ENCODE measurements at regions not wholly inside any gene's neighbourhood (a gene's known extent, or its start where the extent isn't known, plus 50 kb on each side); places are given as distances from the start of the nearest gene placed in this dataset.

DNA sequence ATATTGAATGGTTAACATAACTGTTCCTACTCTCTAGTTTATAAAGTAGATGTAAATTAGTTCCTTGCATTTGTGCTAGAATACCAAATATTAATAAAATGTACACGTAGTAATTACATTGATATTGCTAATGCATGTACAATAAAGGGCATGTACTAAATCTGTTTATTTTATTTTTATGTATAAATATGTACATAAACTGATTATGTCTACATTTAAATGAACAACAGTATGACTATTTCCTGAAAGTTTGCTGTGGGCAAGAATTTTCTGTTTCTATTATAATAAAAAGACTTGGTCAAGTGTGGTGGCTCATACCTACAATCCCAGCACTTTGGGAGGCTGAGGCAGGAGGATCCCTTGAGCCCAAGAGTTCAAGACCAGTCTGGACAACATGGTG, 257.2 kb upstream of the FOXN3 start:
- H3K27me3 Mint-ChIP-seq (ENCODE audit: insufficient read depth, unreplicated experiment), result no peaks in the 10 kb centered on the region
- no peaks in the 10 kb centered on the region for H3K9me3 Mint-ChIP-seq (ENCODE audit: unreplicated experiment)
- no peak overlapping the region for H3K4me3 Mint-ChIP-seq (ENCODE audit: unreplicated experiment)
- no peaks in the 10 kb centered on the region for H3K36me3 Mint-ChIP-seq (ENCODE audit: insufficient read depth, unreplicated experiment)
- BruUV-seq (replicated peaks), result no TSS peak
- ChIA-PET POLR2A (interaction anchor here (0.6 kb wide), 1 partner anchor 22 kb away, joined by 3 read pairs; no protein-coding TSS in a partner anchor), CTCF (no interaction called here)
- DNase-seq (ENCODE audit: unreplicated experiment), result no peak
- TF ChIP-seq, protein P1, sequence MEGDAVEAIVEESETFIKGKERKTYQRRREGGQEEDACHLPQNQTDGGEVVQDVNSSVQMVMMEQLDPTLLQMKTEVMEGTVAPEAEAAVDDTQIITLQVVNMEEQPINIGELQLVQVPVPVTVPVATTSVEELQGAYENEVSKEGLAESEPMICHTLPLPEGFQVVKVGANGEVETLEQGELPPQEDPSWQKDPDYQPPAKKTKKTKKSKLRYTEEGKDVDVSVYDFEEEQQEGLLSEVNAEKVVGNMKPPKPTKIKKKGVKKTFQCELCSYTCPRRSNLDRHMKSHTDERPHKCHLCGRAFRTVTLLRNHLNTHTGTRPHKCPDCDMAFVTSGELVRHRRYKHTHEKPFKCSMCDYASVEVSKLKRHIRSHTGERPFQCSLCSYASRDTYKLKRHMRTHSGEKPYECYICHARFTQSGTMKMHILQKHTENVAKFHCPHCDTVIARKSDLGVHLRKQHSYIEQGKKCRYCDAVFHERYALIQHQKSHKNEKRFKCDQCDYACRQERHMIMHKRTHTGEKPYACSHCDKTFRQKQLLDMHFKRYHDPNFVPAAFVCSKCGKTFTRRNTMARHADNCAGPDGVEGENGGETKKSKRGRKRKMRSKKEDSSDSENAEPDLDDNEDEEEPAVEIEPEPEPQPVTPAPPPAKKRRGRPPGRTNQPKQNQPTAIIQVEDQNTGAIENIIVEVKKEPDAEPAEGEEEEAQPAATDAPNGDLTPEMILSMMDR (IDR thresholded peaks at IDR 0.05; ENCODE audit: unreplicated experiment), result no peak
- intact Hi-C loops (cut with micrococcal nuclease), result no loop called here
- no peak overlapping the region for H3K27ac Mint-ChIP-seq (ENCODE audit: low read depth, unreplicated experiment)
- H3K4me1 Mint-ChIP-seq (ENCODE audit: insufficient read depth, unreplicated experiment), result peaks cover 5% of the 10 kb centered on the region

DNA sequence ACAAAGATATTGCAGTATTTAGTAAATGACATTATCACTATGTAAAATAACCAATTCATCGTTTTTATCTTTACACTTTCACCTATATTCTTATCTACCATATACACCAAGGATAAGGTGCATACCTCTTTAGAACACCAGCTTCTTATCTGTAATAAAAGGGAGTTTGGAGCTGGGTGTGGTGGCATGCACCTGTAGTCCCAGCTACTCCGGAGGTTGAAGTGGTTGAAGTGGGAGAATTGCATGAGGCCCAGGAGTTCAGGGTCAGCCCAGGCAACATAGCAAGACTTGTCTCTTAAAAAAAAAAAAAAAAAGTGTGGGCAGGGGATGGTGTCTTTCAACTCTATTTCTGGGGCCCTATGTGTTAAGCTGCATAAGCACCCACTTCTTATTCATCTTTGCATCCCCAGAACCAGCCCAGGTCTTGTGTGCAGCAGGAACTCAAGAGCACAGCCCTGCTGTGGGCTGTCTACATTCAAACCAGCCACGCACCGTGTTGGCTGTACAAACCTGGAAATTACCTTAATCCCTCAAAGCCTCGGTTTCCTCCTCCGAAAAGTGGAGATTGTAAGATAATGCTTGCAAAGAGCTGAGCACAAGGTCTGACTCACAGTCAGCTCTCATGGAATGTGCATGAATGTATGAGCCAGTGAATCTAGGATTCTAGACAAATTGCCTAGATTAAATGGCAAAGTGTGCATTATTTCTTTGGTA, 256.6 kb upstream of the FOXN3 start:
- Mint-ChIP-seq H3K4me3 (ENCODE audit: unreplicated experiment) (no peak overlapping the region), H3K4me1 (ENCODE audit: insufficient read depth, unreplicated experiment) (peaks cover 5% of the 10 kb centered on the region), H3K27ac (ENCODE audit: low read depth, unreplicated experiment) (no peak overlapping the region), H3K9me3 (ENCODE audit: unreplicated experiment) (no peaks in the 10 kb centered on the region), H3K36me3 (ENCODE audit: insufficient read depth, unreplicated experiment) (no peaks in the 10 kb centered on the region), H3K27me3 (ENCODE audit: insufficient read depth, unreplicated experiment) (no peaks in the 10 kb centered on the region)
- CTCF ChIA-PET, result interaction anchor here (0.6 to 0.7 kb wide), 2 partner anchors 26 to 258 kb away, joined by 3 read pairs; no protein-coding TSS in a partner anchor
- no TSS peak for BruUV-seq (replicated peaks)
- DNase-seq (ENCODE audit: unreplicated experiment), result peak; percentile 5
- POLR2A ChIA-PET, result interaction anchor here (0.6 to 0.7 kb wide), 2 partner anchors 18 to 21 kb away, joined by 3 read pairs; no protein-coding TSS in a partner anchor
- TF ChIP-seq, protein P1 (IDR thresholded peaks at IDR 0.05; ENCODE audit: unreplicated experiment), result no peak
- intact Hi-C loops (cut with micrococcal nuclease), result no loop called here

DNA sequence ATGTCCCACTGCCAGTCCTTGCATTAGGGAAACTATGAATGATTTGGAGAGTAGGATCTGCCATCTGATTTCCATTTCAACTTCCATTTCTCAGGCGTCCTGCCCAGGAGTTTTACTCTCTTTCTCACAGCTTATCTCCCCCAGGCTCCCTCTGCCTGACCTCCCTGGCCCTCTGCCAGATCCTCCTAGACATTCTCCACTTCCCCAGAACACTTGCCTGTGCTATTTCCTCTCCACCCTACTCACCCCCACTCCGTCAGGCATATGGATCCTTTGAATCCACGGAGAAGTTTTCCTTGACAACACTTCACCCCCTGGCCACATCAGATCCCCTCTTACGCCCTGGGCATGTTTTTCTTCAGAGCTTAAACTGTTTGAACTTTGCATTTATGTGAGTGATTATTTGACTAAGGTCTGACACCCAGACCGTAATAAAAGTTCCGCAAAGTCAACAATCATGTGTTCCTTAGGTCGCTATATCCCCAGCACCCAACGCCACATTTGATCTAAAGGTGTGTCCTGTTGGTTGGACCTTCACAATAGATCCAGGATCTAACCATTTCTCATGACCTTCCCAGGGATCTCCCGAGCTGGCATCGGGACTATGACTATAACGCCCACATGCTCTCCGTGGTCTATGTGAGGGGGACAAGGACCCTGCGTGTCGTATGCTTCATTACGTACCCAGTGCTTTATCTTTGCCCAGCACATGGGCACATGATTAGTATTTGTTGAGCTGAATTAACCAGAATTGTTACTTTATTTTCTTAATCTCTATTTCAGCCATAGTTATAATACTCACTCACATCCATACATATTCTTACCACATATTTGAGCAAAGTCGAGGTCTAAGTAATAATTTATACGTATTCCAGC, 255.8 kb upstream of the FOXN3 start:
- no TSS peak for BruUV-seq (replicated peaks)
- POLR2A ChIA-PET, result interaction anchor here (0.7 kb wide), 1 partner anchor 19 kb away, joined by 3 read pairs; no protein-coding TSS in a partner anchor
- Mint-ChIP-seq H3K9me3 (ENCODE audit: unreplicated experiment) (no peaks in the 10 kb centered on the region), H3K4me1 (ENCODE audit: insufficient read depth, unreplicated experiment) (peaks cover 5% of the 10 kb centered on the region), H3K27me3 (ENCODE audit: insufficient read depth, unreplicated experiment) (no peaks in the 10 kb centered on the region), H3K4me3 (ENCODE audit: unreplicated experiment) (no peak overlapping the region), H3K27ac (ENCODE audit: low read depth, unreplicated experiment) (no peak overlapping the region), H3K36me3 (ENCODE audit: insufficient read depth, unreplicated experiment) (no peaks in the 10 kb centered on the region)
- intact Hi-C loops (cut with micrococcal nuclease), result no loop called here
- CTCF ChIA-PET, result interaction anchor here (0.6 to 0.7 kb wide), 3 partner anchors 27 to 942 kb away, joined by 3 read pairs; no protein-coding TSS in a partner anchor
- TF ChIP-seq, protein P1 (IDR thresholded peaks at IDR 0.05; ENCODE audit: unreplicated experiment), result no peak
- no peak for DNase-seq (ENCODE audit: unreplicated experiment)

DNA sequence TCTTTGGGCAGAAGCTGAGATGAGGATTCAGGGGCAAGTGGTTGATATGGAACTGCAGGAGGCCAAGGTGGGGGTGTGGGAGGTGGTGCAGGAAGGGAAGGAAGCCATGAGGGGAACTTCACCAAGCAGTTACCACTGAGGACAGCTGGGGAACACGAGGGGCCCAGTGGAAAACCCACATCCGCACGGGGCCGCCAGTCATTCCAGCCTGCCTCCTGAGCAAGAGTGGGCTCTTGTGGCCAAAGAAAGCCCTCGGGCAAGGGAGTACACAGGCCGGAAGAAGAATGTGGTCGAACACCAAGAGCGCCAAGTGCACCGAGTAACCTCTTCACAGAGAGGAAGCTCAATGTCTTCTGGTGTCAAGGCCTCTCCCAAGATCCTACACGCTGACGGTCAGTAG, 252.2 kb upstream of the FOXN3 start:
- BruUV-seq (replicated peaks), result no TSS peak
- H3K9me3 Mint-ChIP-seq (ENCODE audit: unreplicated experiment), result peaks cover 10% of the 10 kb centered on the region
- TF ChIP-seq, protein P1 (IDR thresholded peaks at IDR 0.05; ENCODE audit: unreplicated experiment), result no peak
- intact Hi-C loops (cut with micrococcal nuclease), result no loop called here
- no peak overlapping the region for H3K27ac Mint-ChIP-seq (ENCODE audit: low read depth, unreplicated experiment)
- ChIA-PET CTCF (no interaction called here), POLR2A (no interaction called here)
- H3K4me3 Mint-ChIP-seq (ENCODE audit: unreplicated experiment), result no peak overlapping the region
- no peaks in the 10 kb centered on the region for H3K36me3 Mint-ChIP-seq (ENCODE audit: insufficient read depth, unreplicated experiment)
- no peak for DNase-seq (ENCODE audit: unreplicated experiment)
- H3K4me1 Mint-ChIP-seq (ENCODE audit: insufficient read depth, unreplicated experiment), result peaks cover 5% of the 10 kb centered on the region
- H3K27me3 Mint-ChIP-seq (ENCODE audit: insufficient read depth, unreplicated experiment), result no peaks in the 10 kb centered on the region
